ENCODE measurements at regions not wholly inside any gene's neighbourhood (a gene's known extent, or its start where the extent isn't known, plus 50 kb on each side); places are given as distances from the start of the nearest gene placed in this dataset.

DNA sequence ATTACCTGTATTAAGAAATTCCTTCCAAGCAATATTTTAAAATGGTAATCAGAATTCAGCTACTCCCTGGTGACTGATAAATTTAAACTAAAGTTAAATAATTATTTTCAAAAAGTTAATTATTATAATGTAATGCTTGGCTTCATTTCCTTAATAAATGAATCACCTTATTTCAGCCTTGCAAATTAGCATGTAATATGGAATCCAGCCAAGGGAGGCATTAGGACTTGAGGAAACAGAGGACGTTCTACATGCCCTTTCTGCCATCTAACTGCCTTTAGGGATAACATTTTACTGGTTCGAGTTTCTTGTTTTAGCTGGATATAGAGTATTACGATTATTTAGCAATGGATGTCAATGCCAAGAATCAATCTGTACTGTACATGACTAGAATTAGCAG, 636.3 kb downstream of the TSN start:
- TF ChIP-seq, protein P1, sequence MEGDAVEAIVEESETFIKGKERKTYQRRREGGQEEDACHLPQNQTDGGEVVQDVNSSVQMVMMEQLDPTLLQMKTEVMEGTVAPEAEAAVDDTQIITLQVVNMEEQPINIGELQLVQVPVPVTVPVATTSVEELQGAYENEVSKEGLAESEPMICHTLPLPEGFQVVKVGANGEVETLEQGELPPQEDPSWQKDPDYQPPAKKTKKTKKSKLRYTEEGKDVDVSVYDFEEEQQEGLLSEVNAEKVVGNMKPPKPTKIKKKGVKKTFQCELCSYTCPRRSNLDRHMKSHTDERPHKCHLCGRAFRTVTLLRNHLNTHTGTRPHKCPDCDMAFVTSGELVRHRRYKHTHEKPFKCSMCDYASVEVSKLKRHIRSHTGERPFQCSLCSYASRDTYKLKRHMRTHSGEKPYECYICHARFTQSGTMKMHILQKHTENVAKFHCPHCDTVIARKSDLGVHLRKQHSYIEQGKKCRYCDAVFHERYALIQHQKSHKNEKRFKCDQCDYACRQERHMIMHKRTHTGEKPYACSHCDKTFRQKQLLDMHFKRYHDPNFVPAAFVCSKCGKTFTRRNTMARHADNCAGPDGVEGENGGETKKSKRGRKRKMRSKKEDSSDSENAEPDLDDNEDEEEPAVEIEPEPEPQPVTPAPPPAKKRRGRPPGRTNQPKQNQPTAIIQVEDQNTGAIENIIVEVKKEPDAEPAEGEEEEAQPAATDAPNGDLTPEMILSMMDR (IDR thresholded peaks at IDR 0.05; ENCODE audit: low read depth, low read length) = no peak
- no peak overlapping the region for H3K4me3 ChIP-seq (ENCODE audit: low read depth, low read length)
- in situ Hi-C loops (cut with HindIII; ENCODE audit: low sequenced_read_pairs) = no loop called here

DNA sequence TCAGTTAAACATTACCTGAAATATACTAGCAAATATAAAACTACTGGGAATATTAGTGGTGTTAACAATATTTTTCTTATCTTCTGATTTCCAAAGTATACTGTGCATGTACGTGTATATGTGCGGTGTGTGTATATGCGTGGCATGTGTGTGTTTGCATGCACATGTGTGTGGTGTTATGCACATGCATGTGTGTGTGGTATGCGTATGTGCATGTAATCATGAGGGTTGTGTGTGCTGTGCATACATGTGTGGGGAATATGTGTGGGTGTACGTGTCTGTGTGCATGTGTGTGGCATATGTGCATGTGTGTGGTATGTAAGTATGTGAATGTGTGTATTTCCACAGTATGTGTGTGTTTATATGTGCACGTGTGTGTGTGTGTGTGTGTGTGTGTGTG, 640.2 kb downstream of the TSN start:
- no peak overlapping the region for H3K4me3 ChIP-seq (ENCODE audit: low read depth, low read length)
- in situ Hi-C loops (cut with HindIII; ENCODE audit: low sequenced_read_pairs) = no loop called here
- DNase-seq (ENCODE audit: low read depth, low spot score) = no peak
- TF ChIP-seq, protein P1 (IDR thresholded peaks at IDR 0.05; ENCODE audit: low read depth, low read length) = no peak

More for the DNA sequence above, 636.3 kb downstream of the TSN start:
- no peak for DNase-seq (ENCODE audit: low read depth, low spot score)

GRCh38 chr2:122411231-122411630, 655.8 kb downstream of the TSN start:
- DNase-seq (ENCODE audit: low read depth, low spot score) = no peak
- TF ChIP-seq, protein P1 (IDR thresholded peaks at IDR 0.05; ENCODE audit: low read depth, low read length) = no peak
- in situ Hi-C loops (cut with HindIII; ENCODE audit: low sequenced_read_pairs) = no loop called here
- H3K4me3 ChIP-seq (ENCODE audit: low read depth, low read length) = no peak overlapping the region

GRCh38 chr2:122412360-122412759, 656.9 kb downstream of the TSN start:
- TF ChIP-seq, protein P1 (IDR thresholded peaks at IDR 0.05; ENCODE audit: low read depth, low read length) = no peak
- H3K4me3 ChIP-seq (ENCODE audit: low read depth, low read length) = no peak overlapping the region
- in situ Hi-C loops (cut with HindIII; ENCODE audit: low sequenced_read_pairs) = no loop called here
- no peak for DNase-seq (ENCODE audit: low read depth, low spot score)

DNA sequence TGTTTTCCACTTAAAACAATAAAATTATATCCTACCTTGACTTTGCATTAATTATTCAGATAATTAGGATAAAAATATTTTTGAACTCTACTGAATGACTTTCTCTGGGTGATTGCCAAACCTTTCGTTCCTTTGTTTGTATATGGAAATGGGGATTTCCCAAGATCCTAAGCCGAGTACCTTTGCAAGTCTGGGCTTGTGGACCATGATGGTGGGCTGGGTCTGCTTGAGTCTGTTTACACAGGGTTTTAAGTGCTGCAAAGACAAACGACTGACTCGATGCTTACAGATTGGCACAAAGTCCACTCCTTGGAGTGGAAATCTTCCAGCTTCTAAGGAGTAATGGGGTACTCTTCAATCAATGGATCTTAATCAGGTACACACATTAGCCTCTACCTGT, 659.5 kb downstream of the TSN start:
- in situ Hi-C loops (cut with HindIII; ENCODE audit: low sequenced_read_pairs) = no loop called here
- no peak for DNase-seq (ENCODE audit: low read depth, low spot score)
- no peak overlapping the region for H3K4me3 ChIP-seq (ENCODE audit: low read depth, low read length)
- TF ChIP-seq, protein P1 (IDR thresholded peaks at IDR 0.05; ENCODE audit: low read depth, low read length) = no peak

DNA sequence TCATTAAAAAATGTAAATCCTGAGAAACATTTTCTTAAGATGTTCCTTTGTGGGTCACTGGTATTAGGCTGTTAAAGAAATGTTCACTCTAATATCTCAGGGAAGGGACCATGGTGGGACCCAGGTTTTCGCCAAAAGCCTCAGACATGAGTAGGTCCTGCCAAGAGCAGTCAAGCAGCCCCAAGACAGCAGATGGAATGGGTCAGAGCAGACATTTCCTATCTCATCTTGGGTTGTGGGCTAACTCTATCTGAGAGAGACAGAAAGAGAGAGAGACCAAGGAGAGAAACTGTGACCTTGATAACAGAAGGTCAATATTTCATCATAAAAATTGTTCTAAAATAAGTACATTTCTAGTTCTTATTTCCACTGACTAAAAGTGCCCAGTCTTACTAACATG, 661.7 kb downstream of the TSN start:
- TF ChIP-seq, protein P1 (IDR thresholded peaks at IDR 0.05; ENCODE audit: low read depth, low read length) = no peak
- in situ Hi-C loops (cut with HindIII; ENCODE audit: low sequenced_read_pairs) = no loop called here
- H3K4me3 ChIP-seq (ENCODE audit: low read depth, low read length) = no peak overlapping the region
- no peak for DNase-seq (ENCODE audit: low read depth, low spot score)

DNA sequence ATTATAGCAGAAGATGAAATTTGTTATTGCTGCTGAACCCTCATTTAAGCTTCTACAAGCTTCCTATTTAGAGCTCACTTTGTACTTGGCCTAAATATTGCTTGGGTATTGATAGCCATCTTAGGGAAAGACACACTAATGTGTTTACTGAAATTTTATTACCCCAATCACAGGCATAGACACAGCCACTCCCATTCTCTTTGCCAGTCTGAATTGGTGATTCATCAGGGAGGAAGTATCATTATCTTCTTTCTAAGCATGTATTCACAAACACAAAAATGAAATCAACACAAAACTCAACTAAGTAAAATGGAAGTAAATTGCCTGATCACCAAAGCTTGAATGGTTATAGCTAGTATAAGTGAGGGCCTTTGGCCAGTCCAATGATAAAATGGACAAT, 666.3 kb downstream of the TSN start:
- TF ChIP-seq, protein P1 (IDR thresholded peaks at IDR 0.05; ENCODE audit: low read depth, low read length) = no peak
- in situ Hi-C loops (cut with HindIII; ENCODE audit: low sequenced_read_pairs) = no loop called here
- no peak for DNase-seq (ENCODE audit: low read depth, low spot score)
- no peak overlapping the region for H3K4me3 ChIP-seq (ENCODE audit: low read depth, low read length)

Measured in astrocyte of the spinal cord (primary cell).